H1 (cell line): ENCODE measurements at regions not wholly inside any gene's neighbourhood (a gene's known extent, or its start where the extent isn't known, plus 50 kb on each side); places are given as distances from the start of the nearest gene placed in this dataset.

Source experiments
- CTCF ChIA-PET: fragments of 300-600 bp; sonication (Branson Sonifier 250); formaldehyde crosslinking; loops from one replicate; lab custom pipeline; 2021; ENCODE audit not compliant: partially characterized antibody; lab: Charles Lee
- POLR2A ChIA-PET: fragments of 300-600 bp; sonication (Branson Sonifier 250); formaldehyde crosslinking; loops from one replicate; lab custom pipeline; 2021; ENCODE audit warnings: inconsistent platforms; ENCODE audit not compliant: partially characterized antibody; lab: Charles Lee
- DNase-seq, 2 experiments: peaks; one replicate each; pipeline versions ENCODE4 v3.0.0 to v3.0.0-alpha.2; 2010 to 2022; ENCODE audit warnings: low spot score in 2 of 2, low read depth in 1 of 2, mixed read lengths in 1 of 2
- FAIRE-seq: peaks from 2 replicates; lab custom pipeline; 2011; peaks lifted over from hg19 to GRCh38; lab: Jason Lieb, UNC
- H2AFZ ChIP-seq: 2 replicates; pipeline ENCODE4 v1.8.1; 2012; ENCODE audit warnings: low read length, inconsistent platforms
- H2AK5ac ChIP-seq: 2 replicates; pipeline ENCODE4 v1.6.1; 2013; ENCODE audit warnings: low read depth, low read length
- H2BK120ac ChIP-seq: replicated peaks from 2 replicates; pipeline ENCODE3; 2013; ENCODE audit warnings: low read depth, low read length, inconsistent platforms
- H2BK12ac ChIP-seq: 2 replicates; pipeline ENCODE4 v1.6.1; 2013; ENCODE audit warnings: low read depth, low read length
- H2BK15ac ChIP-seq: 2 replicates; pipeline ENCODE4 v1.6.1; 2013; ENCODE audit warnings: low read length
- H2BK20ac ChIP-seq: 2 replicates; pipeline ENCODE4 v1.6.1; 2013; ENCODE audit warnings: low read length
- H2BK5ac ChIP-seq: 2 replicates; pipeline ENCODE4 v1.6.1; 2013; ENCODE audit warnings: low read depth, low read length
- H3K14ac ChIP-seq: 2 replicates; pipeline ENCODE4 v1.6.1; 2013; ENCODE audit warnings: inconsistent platforms; ENCODE audit not compliant: insufficient read length
- H3K18ac ChIP-seq: 2 replicates; pipeline ENCODE4 v1.6.1; 2013; ENCODE audit warnings: low read length; ENCODE audit errors: extremely low read depth
- H3K23ac ChIP-seq: 2 replicates; pipeline ENCODE4 v1.6.1; 2013; ENCODE audit warnings: inconsistent platforms; ENCODE audit not compliant: insufficient read length
- H3K23me2 ChIP-seq: 2 replicates; pipeline ENCODE4 v1.6.1; 2013; ENCODE audit warnings: low read depth, low read length
- H3K27ac ChIP-seq: 2 replicates; pipeline ENCODE4 v1.6.1; 2011; ENCODE audit warnings: low read depth, low read length, inconsistent platforms
- H3K27me3 ChIP-seq, 4 experiments: replicated peaks in 1 of 4; 1 replicate in 1 of 4; 2 replicates in 3 of 4; pipeline versions ENCODE4 v1.6.1 to v1.8.1; 2011 to 2013; ENCODE audit warnings: low read length in 3 of 4, mild to moderate bottlenecking in 3 of 4, inconsistent platforms in 2 of 4, mixed read lengths in 2 of 4, moderate library complexity in 1 of 4; ENCODE audit not compliant: control insufficient read depth in 3 of 4, insufficient read depth in 3 of 4; ENCODE audit errors: extremely low read depth in 1 of 4
- H3K36me3 ChIP-seq, 4 experiments: 2 replicates each; pipeline versions ENCODE4 v1.6.1 to v1.8.1; 2011 to 2013; ENCODE audit warnings: mild to moderate bottlenecking in 4 of 4, low read length in 3 of 4, moderate library complexity in 2 of 4, control low read depth in 1 of 4, inconsistent platforms in 1 of 4; ENCODE audit not compliant: insufficient read depth in 4 of 4, control insufficient read depth in 2 of 4
- H3K4ac ChIP-seq: replicated peaks from 2 replicates; pipeline ENCODE3; 2013; ENCODE audit warnings: low read length, low read depth, mixed read lengths, inconsistent platforms; ENCODE audit not compliant: insufficient read length
- H3K4me1 ChIP-seq, 4 experiments: replicated peaks in 1 of 4; 1 replicate in 1 of 4; 2 replicates in 3 of 4; pipeline versions ENCODE4 v1.6.1 to v1.8.1; 2011 to 2013; ENCODE audit warnings: low read length in 3 of 4, inconsistent platforms in 2 of 4, mixed read lengths in 1 of 4; ENCODE audit not compliant: insufficient read depth in 4 of 4, control insufficient read depth in 3 of 4
- H3K4me2 ChIP-seq, 2 experiments: 2 replicates each; pipeline versions ENCODE4 v1.6.1 to v1.8.1; 2011 to 2013; ENCODE audit warnings: low read depth in 2 of 2, low read length in 2 of 2, control low read depth in 1 of 2, inconsistent platforms in 1 of 2, mild to moderate bottlenecking in 1 of 2; ENCODE audit not compliant: insufficient read depth in 1 of 2
- H3K4me3 ChIP-seq, 4 experiments: fragments of 200-600, 300-600 bp in 1 of 4; sonication (generic), shearing (Covaris generic), sonication (Bioruptor Twin) in 1 of 4; 2 replicates each; pipeline versions ENCODE4 v1.5.1 to v1.8.1; 2011 to 2016; ENCODE audit warnings: low read length in 4 of 4, low read depth in 3 of 4, control low read depth in 2 of 4, inconsistent platforms in 2 of 4, mild to moderate bottlenecking in 2 of 4, mixed read lengths in 1 of 4, moderate library complexity in 1 of 4; ENCODE audit not compliant: insufficient read depth in 2 of 4; ENCODE audit errors: extremely low read depth in 1 of 4
- H3K56ac ChIP-seq: replicated peaks from 2 replicates; pipeline ENCODE3; 2013; ENCODE audit warnings: low read depth, mild to moderate bottlenecking, mixed read lengths, low read length, inconsistent platforms; ENCODE audit not compliant: insufficient read length
- H3K79me1 ChIP-seq: 2 replicates; pipeline ENCODE4 v1.6.1; 2013; ENCODE audit warnings: low read depth, low read length, control low read depth
- H3K79me2 ChIP-seq, 2 experiments: 2 replicates each; pipeline versions ENCODE4 v1.6.1 to v1.8.1; 2012 to 2013; ENCODE audit warnings: low read length in 2 of 2, mild to moderate bottlenecking in 2 of 2, inconsistent platforms in 1 of 2; ENCODE audit not compliant: insufficient read depth in 2 of 2, control insufficient read depth in 1 of 2
- H3K9ac ChIP-seq, 4 experiments: replicated peaks in 1 of 4; 1 replicate in 1 of 4; 2 replicates in 3 of 4; pipeline versions ENCODE4 v1.6.1 to v1.8.1; 2011 to 2013; ENCODE audit warnings: low read depth in 3 of 4, low read length in 3 of 4, control low read depth in 2 of 4, mild to moderate bottlenecking in 2 of 4, moderate library complexity in 2 of 4, inconsistent platforms in 1 of 4; ENCODE audit errors: extremely low read depth in 1 of 4
- H3K9me3 ChIP-seq, 2 experiments: 2 replicates each; pipeline versions ENCODE4 v1.6.1 to v1.8.1; 2012 to 2013; ENCODE audit warnings: mild to moderate bottlenecking in 2 of 2, moderate library complexity in 2 of 2, control low read depth in 1 of 2, inconsistent platforms in 1 of 2, low read depth in 1 of 2, low read length in 1 of 2, mixed read lengths in 1 of 2; ENCODE audit not compliant: insufficient read depth in 2 of 2
- H4K20me1 ChIP-seq, 2 experiments: replicated peaks in 1 of 2; 2 replicates each; pipeline versions ENCODE3 to v1.8.1; 2011 to 2013; ENCODE audit warnings: inconsistent platforms in 2 of 2, low read length in 2 of 2, mild to moderate bottlenecking in 1 of 2; ENCODE audit not compliant: insufficient read depth in 2 of 2, control insufficient read depth in 1 of 2
- H4K5ac ChIP-seq: 2 replicates; pipeline ENCODE4 v1.6.1; 2013; ENCODE audit warnings: low read length, low read depth, mixed read lengths, inconsistent platforms; ENCODE audit not compliant: insufficient read length
- H4K8ac ChIP-seq: 2 replicates; pipeline ENCODE4 v1.8.0; 2013; ENCODE audit warnings: mild to moderate bottlenecking, moderate library complexity, low read length, inconsistent platforms; ENCODE audit not compliant: insufficient read depth; ENCODE audit errors: extremely low read depth
- H4K91ac ChIP-seq: replicated peaks from 2 replicates; pipeline ENCODE3; 2013; ENCODE audit warnings: low read length, mixed read lengths, inconsistent platforms; ENCODE audit not compliant: insufficient read length
- ATF2 ChIP-seq: IDR thresholded peaks from 2 replicates; pipeline ENCODE4 v1.6.1; 2012; ENCODE audit warnings: low read length, inconsistent platforms
- CBX8 ChIP-seq: fragments of 300-800, 300-1000 bp; sonication (generic); IDR thresholded peaks from 2 replicates; pipeline ENCODE4 v1.7.1; 2016; ENCODE audit warnings: low read depth, low read length, borderline replicate concordance
- EP300 ChIP-seq, 2 experiments: IDR thresholded peaks; 1 replicate in 1 of 2; 2 replicates in 1 of 2; pipeline ENCODE4 v1.6.1; 2011 to 2012; ENCODE audit warnings: low read depth in 2 of 2, low read length in 2 of 2, mild to moderate bottlenecking in 2 of 2, borderline replicate concordance in 1 of 2, inconsistent platforms in 1 of 2, moderate library complexity in 1 of 2
- KDM1A ChIP-seq: fragments of 200-600, 300-600 bp; sonication (generic); IDR thresholded peaks from 2 replicates; pipeline ENCODE4 v1.7.1; 2016; ENCODE audit warnings: mild to moderate bottlenecking, low read length, borderline replicate concordance
- NRF1 ChIP-seq: IDR thresholded peaks from 2 replicates; pipeline ENCODE4 v1.6.1; 2011; ENCODE audit warnings: mild to moderate bottlenecking, low read depth, low read length, improper control_type of control experiment
- RXRA ChIP-seq: IDR thresholded peaks from 2 replicates; pipeline ENCODE4 v1.6.1; 2011; ENCODE audit warnings: low read depth, mild to moderate bottlenecking, low read length, moderate library complexity; ENCODE audit not compliant: insufficient read depth
- SAP30 ChIP-seq: fragments of 300-600 bp; sonication (generic); IDR thresholded peaks from 2 replicates; pipeline ENCODE4 v1.7.1; 2012; ENCODE audit warnings: low read length, moderate library complexity, mild to moderate bottlenecking, inconsistent platforms; ENCODE audit not compliant: insufficient read depth, insufficient replicate concordance
- TAF1 ChIP-seq: IDR thresholded peaks from 2 replicates; pipeline ENCODE4 v1.6.1; 2011; ENCODE audit warnings: mild to moderate bottlenecking, low read depth, low read length
- WGBS, 2 experiments: shearing (Covaris generic) in 1 of 2; methylation state at CpG; one replicate each; pipeline versions ENCODE4 v1.1.6 to v1.1.7; 2013 to 2015; ENCODE audit warnings: low lambda C conversion rate in 2 of 2, mixed read lengths in 2 of 2, inconsistent platforms in 1 of 2, low coverage in 1 of 2, missing lambda C conversion rate in 1 of 2; ENCODE audit not compliant: insufficient replicate concordance in 2 of 2, insufficient coverage in 1 of 2, insufficient read length in 1 of 2; ENCODE audit errors: extremely low coverage in 1 of 2, missing lambda C conversion rate in 1 of 2; 5-methylcytosine and 5-hydroxymethylcytosine counted together

GRCh38 chrX:150041208-150041607 lies 102.9 kb upstream of the EOLA2 start:
- Histone ChIP-seq H3K18ac (no peak overlapping the region), H3K4me1 (no peaks in the 10 kb centered on the region), H3K23me2 (no peaks in the 10 kb centered on the region), H3K79me2 (no peaks in the 10 kb centered on the region), H2BK120ac (no peak overlapping the region), H3K9ac (no peak overlapping the region), H3K56ac (no peak overlapping the region), H4K91ac (no peak overlapping the region), H3K4me3 (no peak overlapping the region), H3K27me3 (no peaks in the 10 kb centered on the region), H2BK20ac (no peak overlapping the region), H2BK12ac (no peak overlapping the region), H4K20me1 (no peaks in the 10 kb centered on the region), H2AFZ (no peak overlapping the region), H3K79me1 (no peaks in the 10 kb centered on the region), H3K27ac (no peak overlapping the region), H4K8ac (no peak overlapping the region), H3K4me2 (no peak overlapping the region), H4K5ac (no peak overlapping the region), H2AK5ac (no peak overlapping the region), H3K36me3 (no peaks in the 10 kb centered on the region), H3K14ac (no peak overlapping the region), H3K23ac (no peak overlapping the region), H2BK5ac (no peak overlapping the region), H3K4ac (no peak overlapping the region), H3K9me3 (no peaks in the 10 kb centered on the region), H2BK15ac (no peak overlapping the region)
- CTCF ChIA-PET: interaction anchor here (1.1 kb wide), 1 partner anchor 9 kb away, joined by 3 read pairs; no protein-coding TSS in a partner anchor
- DNase-seq (no peak), FAIRE-seq (no peak)
- 100% methylated on average over 2 of the region's 2 CpGs; no CpG with 5 or more reads in 1 of the 2 experiments for WGBS, 2 experiments
- POLR2A ChIA-PET: no interaction called here
- TF ChIP-seq CBX8: no peak
- no peak for TF ChIP-seq EP300 (IDR thresholded peaks at IDR 0.05; ENCODE audit: borderline replicate concordance in 1 of 2, low read depth in 2 of 2, low read length in 2 of 2)
- TF ChIP-seq NRF1: no peak
- TF ChIP-seq KDM1A: no peak
- TF ChIP-seq RXRA: no peak
- TF ChIP-seq ATF2: no peak
- TF ChIP-seq SAP30: no peak
- no peak for TF ChIP-seq TAF1
